HCT116 (cell line): ENCODE measurements at regions not wholly inside any gene's neighbourhood (a gene's known extent, or its start where the extent isn't known, plus 50 kb on each side); places are given as distances from the start of the nearest gene placed in this dataset.

ENCODE experiments used
- EGR1 ChIP-seq: IDR thresholded peaks from 2 replicates; pipeline ENCODE4 v1.6.1; 2012; ENCODE audit warnings: low read depth
- EZH2phosphoT487 ChIP-seq: fragments of 200-600 bp; IDR thresholded peaks from 2 replicates; pipeline ENCODE4 v1.6.1; 2018; ENCODE audit warnings: antibody characterized with exemption, borderline replicate concordance
- POLR2A ChIP-seq: IDR thresholded peaks from 2 replicates; pipeline ENCODE4 v1.7.0; 2011; ENCODE audit warnings: borderline replicate concordance; ENCODE audit not compliant: insufficient read depth, insufficient read length; ENCODE audit errors: extremely low read depth
- POLR2AphosphoS5 ChIP-seq: IDR thresholded peaks from 2 replicates; pipeline ENCODE4 v1.6.1; 2011; ENCODE audit warnings: mild to moderate bottlenecking, low read depth, low read length, moderate library complexity
- TCF7L2 ChIP-seq: IDR thresholded peaks from 2 replicates; pipeline ENCODE4 v1.7.0; 2011; ENCODE audit warnings: borderline replicate concordance, inconsistent platforms; ENCODE audit not compliant: insufficient read depth, insufficient read length; ENCODE audit errors: extremely low read depth
- ZFX ChIP-seq: fragments of 450-650 bp; IDR thresholded peaks from 2 replicates; pipeline ENCODE4 v1.6.1; 2017
- TF ChIP-seq, protein P1 (sequence below): IDR thresholded peaks from 2 replicates; pipeline ENCODE4 v1.6.1; 2012; ENCODE audit warnings: low read depth
- TF ChIP-seq, protein P2 (sequence below), 3 experiments: fragments of 200-600 bp in 1 of 3; sonication (generic) in 1 of 3; IDR thresholded peaks in 2 of 3; conservative IDR thresholded peaks in 1 of 3; 2 replicates each; pipeline ENCODE4 v1.5.1; 2012 to 2017; ENCODE audit warnings: low read depth in 2 of 3, low read length in 2 of 3, antibody characterized with exemption in 1 of 3, borderline replicate concordance in 1 of 3, control low read depth in 1 of 3, mild to moderate bottlenecking in 1 of 3, mixed read lengths in 1 of 3, mixed run types in 1 of 3, moderate library complexity in 1 of 3; ENCODE audit not compliant: insufficient read depth in 1 of 3

DNA sequence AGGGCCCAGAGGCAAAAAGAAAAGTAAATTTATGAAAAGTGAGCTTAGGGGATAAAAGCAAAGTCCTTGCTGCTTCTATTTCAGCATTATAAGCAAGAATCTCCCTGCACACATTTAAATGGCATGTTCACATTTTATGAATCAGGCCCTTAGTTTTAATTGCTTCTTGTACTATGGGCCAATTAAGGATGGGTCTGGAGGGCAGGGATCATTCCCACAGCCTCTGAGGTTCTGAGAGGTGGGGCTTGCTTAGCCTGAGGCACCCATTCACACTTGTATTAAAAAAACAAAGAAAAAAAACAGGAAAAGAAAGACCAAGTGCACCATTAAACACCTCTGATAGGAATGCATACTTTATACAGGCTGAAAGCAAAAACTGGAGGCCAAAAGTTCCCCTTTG lies 565.1 kb downstream of the BCL11A start:
- TF ChIP-seq EGR1: no peak
- no peak for TF ChIP-seq TCF7L2
- no peak for TF ChIP-seq EZH2phosphoT487
- TF ChIP-seq, protein P1, sequence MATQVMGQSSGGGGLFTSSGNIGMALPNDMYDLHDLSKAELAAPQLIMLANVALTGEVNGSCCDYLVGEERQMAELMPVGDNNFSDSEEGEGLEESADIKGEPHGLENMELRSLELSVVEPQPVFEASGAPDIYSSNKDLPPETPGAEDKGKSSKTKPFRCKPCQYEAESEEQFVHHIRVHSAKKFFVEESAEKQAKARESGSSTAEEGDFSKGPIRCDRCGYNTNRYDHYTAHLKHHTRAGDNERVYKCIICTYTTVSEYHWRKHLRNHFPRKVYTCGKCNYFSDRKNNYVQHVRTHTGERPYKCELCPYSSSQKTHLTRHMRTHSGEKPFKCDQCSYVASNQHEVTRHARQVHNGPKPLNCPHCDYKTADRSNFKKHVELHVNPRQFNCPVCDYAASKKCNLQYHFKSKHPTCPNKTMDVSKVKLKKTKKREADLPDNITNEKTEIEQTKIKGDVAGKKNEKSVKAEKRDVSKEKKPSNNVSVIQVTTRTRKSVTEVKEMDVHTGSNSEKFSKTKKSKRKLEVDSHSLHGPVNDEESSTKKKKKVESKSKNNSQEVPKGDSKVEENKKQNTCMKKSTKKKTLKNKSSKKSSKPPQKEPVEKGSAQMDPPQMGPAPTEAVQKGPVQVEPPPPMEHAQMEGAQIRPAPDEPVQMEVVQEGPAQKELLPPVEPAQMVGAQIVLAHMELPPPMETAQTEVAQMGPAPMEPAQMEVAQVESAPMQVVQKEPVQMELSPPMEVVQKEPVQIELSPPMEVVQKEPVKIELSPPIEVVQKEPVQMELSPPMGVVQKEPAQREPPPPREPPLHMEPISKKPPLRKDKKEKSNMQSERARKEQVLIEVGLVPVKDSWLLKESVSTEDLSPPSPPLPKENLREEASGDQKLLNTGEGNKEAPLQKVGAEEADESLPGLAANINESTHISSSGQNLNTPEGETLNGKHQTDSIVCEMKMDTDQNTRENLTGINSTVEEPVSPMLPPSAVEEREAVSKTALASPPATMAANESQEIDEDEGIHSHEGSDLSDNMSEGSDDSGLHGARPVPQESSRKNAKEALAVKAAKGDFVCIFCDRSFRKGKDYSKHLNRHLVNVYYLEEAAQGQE: no peak
- TF ChIP-seq POLR2AphosphoS5: no peak
- no peak for TF ChIP-seq ZFX
- TF ChIP-seq, protein P2, sequence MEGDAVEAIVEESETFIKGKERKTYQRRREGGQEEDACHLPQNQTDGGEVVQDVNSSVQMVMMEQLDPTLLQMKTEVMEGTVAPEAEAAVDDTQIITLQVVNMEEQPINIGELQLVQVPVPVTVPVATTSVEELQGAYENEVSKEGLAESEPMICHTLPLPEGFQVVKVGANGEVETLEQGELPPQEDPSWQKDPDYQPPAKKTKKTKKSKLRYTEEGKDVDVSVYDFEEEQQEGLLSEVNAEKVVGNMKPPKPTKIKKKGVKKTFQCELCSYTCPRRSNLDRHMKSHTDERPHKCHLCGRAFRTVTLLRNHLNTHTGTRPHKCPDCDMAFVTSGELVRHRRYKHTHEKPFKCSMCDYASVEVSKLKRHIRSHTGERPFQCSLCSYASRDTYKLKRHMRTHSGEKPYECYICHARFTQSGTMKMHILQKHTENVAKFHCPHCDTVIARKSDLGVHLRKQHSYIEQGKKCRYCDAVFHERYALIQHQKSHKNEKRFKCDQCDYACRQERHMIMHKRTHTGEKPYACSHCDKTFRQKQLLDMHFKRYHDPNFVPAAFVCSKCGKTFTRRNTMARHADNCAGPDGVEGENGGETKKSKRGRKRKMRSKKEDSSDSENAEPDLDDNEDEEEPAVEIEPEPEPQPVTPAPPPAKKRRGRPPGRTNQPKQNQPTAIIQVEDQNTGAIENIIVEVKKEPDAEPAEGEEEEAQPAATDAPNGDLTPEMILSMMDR (IDR thresholded peaks at IDR 0.05 in 2 of 3, conservative IDR thresholded peaks at IDR 0.05 in 1 of 3; ENCODE audit: borderline replicate concordance in 1 of 3, insufficient read depth in 1 of 3, low read depth in 2 of 3, low read length in 2 of 3): no peak
- TF ChIP-seq POLR2A: no peak
